ENCODE measurements at regions not wholly inside any gene's neighbourhood (a gene's known extent, or its start where the extent isn't known, plus 50 kb on each side); places are given as distances from the start of the nearest gene placed in this dataset.
"Not testable (repeated sequence)": the region's sequence is repeated elsewhere in the genome, so short reads cannot be mapped to it uniquely, and the experiment has no call there.

DNA sequence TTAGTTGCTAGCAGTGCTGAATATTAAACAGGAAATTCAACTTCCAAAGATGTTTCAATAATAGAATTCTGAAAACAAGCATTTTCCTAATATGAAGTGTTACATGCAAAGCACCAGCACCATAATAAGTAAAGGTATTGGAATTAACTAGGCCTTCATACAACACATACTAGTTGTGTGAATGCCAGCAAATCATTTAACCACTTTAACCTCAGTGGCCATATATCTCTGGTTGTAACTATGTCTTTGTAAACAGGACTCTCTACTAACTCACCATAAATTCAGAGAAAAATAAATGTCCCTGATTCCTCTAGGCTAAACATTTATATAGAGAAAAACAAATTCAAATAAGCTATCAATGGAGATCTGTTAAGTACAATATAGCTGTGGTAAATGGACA is 175.7 kb upstream of the NBPF9 start:
- DNase-seq: not testable (repeated sequence)

DNA sequence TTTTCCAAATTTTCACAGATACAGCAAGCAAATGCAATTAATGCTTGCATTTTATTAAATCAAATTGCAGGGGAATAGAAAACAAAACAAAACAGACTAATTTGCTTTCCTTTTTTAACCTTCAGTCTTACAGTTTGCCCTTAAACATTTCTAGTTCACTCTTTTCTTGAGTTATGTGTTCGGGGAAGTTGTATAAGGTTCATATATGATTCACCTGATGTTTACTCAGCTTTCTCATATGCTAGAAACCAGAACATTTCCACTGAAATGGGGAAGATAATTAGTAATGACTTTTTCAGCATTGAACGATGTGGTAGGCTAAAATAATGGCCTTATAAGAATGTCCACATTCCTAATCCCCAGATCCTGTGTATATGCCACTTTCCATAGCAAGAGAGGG is 176.2 kb upstream of the NBPF9 start:
- not testable (repeated sequence) for DNase-seq

DNA sequence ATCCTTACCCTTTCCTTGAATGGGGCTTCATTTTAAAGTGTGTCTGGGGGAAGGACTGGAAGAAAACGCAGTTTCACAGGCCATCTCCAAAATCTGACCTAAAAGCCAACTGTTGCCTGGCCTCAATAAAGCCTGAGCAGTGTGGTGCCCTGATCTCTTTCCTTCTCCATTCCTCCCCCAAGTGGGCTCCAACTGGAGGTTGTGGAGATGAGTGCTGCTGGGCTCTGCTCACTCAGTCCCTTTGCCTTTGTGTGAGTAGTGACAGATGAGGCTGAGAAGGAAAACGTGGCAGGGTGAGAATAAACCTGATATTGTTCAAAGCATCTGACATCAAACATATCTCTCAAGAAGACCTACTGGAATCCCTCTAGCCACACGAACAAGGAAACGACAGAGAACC is 181.4 kb upstream of the NBPF9 start:
- not testable (repeated sequence) for DNase-seq

DNA sequence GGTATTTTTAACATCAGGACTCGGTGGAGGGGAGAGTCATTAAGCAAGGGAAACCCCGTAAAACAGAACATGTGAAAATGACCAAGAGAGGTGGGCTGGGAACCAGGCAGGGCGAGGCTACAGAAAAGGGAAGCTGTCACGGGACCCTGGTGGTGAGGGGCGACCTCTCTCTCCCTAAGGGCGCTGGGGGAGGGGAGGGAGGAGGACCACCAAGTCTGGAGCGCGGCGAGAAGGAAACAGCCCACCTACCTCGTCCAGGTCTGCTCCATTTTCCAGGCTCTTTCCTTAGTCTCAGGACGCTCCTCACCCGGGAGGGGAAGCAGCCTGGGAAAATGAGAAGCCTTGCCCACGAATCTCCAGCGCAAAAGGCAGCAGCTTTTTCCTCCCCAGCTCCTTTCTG is 181.9 kb upstream of the NBPF9 start:
- DNase-seq: not testable (repeated sequence)

DNA sequence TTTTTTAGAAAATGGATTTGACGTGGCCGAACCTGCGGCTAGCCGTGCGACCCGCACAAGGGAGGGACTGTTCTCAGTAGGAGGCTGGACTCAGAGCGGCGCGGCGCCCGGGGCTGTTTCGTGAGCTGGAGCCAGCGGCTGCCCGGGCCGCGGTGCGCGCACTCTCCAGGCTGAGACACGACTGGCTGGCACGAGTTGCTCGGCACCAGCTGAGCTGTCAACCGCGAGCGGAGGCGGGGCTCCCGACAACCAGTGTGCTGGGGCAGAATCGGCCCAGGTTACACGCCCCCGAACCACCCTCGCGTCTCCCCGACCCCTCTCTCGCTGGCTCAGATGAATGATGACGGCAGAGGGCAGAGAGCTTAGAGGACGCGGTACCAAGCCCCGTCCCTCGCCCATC is 182.3 kb upstream of the NBPF9 start:
- DNase-seq: not testable (repeated sequence)

- not testable (repeated sequence) for DNase-seq
These were observed 185.2 kb upstream of the NBPF9 start for GRCh38 chr1:149288580-149288979.

DNA sequence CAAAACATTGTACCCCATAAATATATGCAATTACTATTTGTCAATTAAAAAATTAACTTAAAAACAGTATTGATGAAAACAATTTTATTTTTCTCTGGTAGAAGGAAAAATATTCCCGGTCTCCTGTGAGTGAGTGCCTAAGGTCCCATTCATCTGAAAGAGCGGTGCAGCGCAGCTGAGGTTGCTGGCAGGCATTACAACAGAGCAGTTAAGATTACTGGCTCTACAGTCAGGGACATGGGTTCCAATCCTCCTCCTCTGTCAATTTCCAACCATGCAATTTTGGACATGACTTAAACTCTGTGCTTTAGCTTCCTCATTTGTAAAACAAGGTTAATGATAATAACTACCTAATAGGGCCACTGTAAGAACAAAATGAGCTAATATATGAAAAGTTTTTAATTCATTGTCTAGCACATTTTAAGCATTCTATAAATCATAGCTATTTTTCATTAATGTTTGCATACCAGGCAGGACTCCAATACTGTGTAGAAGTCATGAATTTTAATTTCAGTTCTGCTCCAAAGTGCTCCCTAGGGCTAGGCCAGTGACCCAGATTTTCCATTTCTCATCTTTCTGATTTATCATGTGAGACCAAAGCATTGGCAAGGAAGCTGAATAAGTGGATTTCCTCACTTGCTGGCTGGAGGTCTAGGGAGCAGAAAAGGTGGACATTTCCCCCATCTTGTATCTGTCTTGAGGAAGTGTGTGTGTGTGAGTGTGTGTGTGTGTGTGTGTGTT is 174.2 kb upstream of the NBPF19 start:
- not testable (repeated sequence) for DNase-seq

DNA sequence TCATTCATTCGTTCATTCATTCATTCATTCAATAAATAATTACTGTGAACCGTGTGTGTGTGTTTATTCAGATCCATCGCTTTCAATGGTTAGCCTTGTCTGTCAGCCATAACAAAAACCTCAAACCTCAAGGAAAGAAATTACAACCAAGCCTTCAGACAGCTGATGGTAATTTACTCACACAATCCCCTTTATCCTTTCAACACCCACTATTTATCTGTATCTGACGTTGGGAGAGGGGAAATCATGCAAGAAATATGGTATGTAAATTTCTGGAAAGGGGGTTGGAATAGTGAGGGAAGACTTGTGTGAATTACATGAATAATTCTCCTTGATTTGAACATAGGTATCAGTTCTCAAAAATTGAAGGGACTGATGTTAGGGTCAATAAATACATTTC is 173.6 kb upstream of the NBPF19 start:
- not testable (repeated sequence) for DNase-seq

- not testable (repeated sequence) for DNase-seq
These were observed 170.0 kb upstream of the NBPF19 start for GRCh38 chr1:149304796-149305195.

GRCh38 chr1:149307640-149308039 is 167.2 kb upstream of the NBPF19 start:
- not testable (repeated sequence) for DNase-seq

GRCh38 chr1:149314921-149315320 is 159.9 kb upstream of the NBPF19 start:
- not testable (repeated sequence) for DNase-seq

DNA sequence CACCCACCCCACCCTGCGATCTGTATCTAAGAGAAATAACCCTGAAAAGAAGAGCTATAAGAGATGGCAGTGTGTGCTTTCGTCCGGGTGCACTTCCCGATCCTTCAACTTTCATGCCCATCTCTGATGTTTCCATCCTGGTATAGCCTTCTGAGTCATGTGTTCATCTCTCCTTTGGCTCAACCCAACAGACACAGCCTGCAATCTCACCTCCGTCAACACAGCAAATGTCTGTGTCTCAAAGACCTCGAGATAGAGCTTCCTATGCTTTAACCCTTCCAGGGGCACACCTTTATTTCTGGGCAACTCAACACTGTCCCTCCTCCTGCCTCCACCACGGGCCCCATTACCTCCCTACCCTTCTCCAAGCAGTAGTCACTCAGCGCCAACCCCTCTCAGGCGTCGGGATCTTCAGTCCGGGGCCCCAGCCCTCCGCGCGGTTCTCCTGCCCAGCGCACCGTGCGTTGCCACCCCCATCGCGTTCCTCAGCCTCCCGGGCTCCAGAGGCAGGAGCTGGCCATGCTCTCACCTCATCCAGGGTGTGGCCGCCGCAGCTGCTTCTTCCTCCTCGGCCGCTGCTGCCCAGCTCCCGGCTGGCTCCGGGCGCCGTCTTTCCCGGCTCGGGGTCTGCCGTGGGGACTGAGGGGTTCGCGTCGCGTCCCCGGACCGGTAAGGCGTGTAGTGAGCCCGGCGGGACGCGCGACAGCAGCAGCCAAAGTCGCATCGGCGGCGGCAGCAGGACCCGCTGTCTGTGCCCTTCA is 153.7 kb upstream of the NBPF19 start:
- DNase-seq: not testable (repeated sequence)

DNA sequence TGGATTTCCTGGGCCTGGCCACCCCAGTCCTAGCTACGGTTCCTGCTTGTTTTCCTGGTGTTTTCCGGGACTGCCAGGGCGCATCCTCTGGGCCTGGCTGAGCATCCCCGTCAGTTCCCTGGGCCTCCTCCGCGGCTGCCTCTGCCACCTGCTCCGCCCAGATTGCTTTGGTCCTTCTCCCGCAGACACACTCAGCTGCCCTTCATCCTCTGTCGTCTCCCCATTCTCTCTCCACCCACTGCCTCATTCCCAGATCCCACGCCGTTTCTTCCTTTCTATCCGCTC is 153.2 kb upstream of the NBPF19 start:
- DNase-seq: not testable (repeated sequence)

DNA sequence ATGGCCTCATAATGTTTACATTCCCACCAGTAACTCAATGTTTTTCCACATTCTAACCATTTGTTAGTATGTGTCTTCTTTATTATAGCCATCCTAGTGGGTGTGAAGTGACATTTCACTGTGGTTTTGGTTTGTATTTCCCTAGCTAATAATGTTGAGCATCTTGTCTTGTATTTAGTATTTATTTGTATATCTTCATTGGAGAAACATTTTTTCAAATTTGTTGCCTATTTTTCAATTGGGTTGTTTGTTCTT is 144.8 kb upstream of the NBPF19 start:
- not testable (repeated sequence) for DNase-seq

- not testable (repeated sequence) for DNase-seq
These were observed 138.8 kb upstream of the NBPF19 start for GRCh38 chr1:149336082-149336481.

GRCh38 chr1:149338221-149338691 is 136.6 kb upstream of the NBPF19 start:
- not testable (repeated sequence) for DNase-seq

DNA sequence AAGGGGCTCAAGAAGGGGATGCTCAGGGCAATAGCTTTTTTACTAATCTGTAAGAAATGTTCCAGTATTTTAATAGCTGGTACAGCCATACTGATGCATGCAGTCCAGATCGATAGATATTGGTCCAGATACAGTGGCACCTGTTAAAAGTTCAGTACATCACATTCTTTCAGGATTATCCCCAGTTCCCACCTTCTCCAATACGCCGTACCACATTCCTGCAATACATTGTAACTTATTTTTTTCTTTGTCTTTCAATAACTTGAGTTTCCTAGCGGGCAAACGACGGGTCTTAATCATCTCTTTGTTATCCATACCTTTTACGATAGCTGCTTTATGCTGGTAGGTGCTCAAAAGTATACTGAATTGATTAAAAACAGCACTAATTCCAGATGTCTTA is 136.1 kb upstream of the NBPF19 start:
- DNase-seq: not testable (repeated sequence)

- DNase-seq: not testable (repeated sequence)
These were observed 125.4 kb upstream of the NBPF19 start for GRCh38 chr1:149349448-149349847.

- not testable (repeated sequence) for DNase-seq
These were observed 122.6 kb upstream of the NBPF19 start for GRCh38 chr1:149352205-149352604.

DNA sequence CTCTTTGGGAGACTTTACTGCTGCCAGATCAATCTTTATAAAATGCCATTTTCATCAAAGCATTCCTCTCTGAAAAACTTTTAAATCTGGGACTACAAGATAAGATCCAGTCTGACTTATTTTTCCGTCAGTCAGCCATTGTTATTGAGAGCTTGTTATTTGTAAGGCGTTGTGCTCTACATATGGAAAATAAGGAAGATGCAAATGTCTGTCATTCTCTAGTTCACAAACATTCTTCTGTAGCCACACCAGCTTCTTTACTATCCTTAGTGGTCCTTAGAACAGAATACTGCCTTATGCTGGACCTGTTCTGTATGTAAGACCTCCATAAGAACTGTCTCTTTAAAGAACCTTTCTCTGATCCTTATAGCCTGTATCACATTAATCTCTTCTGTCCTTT is 120.3 kb upstream of the NBPF19 start:
- DNase-seq: not testable (repeated sequence)

DNA sequence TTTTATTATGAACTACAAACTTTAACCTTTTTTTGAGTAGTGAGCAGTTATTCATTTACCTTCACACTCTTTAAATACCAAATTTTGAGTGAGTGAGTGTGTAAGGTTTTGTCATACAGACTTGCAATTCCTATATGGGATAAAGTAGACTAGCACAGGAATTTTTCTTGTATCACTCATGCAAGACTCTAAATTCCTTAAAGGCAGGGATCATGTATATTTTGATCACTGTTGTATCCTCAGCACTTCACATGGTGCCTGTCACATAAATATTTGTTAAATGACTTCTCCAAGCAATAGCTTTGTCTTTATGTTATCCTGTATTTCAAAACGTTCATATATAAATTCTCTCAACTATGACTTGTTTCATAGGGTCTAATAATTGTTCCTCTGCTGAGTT is 119.1 kb upstream of the NBPF19 start:
- DNase-seq: not testable (repeated sequence)

DNA sequence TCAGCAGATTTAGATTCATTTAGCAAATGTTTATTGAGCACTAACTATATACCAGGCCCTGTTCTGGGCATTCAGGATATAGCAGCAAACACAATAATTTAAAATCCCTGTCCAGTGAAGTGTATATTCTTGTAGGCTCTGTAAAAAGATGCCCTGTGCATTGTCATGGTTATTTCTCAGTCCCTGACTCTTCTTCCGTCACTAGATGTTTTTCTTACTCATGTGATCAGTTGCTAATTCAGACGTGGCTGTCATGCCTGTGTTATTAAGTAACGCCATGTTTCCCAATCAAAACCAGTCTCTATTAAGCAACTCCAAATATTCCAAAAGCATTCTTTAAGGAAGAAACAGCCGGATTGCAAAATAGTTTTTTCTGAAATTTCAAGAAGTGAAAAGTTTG is 118.7 kb upstream of the NBPF19 start:
- DNase-seq: not testable (repeated sequence)

DNA sequence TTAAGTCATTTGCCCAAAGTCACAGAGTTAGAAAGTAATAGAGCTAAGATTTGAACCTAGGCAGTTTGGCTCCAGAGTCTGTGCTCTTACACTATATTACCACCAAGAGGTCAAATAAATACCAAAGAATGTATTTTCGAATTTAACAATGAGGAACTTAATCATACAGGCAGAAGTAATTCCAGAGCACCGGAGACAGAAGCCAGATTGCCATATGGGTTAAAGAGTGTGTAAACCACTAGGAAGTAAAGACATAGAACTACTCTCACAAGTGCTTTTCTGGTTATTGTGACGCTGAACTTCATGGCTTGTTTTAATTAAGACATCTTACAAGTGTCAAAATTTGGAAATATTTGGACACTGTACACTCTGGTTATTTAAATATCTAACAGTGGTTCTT is 114.5 kb upstream of the NBPF19 start:
- DNase-seq: not testable (repeated sequence)

- not testable (repeated sequence) for DNase-seq
These were observed 113.5 kb upstream of the NBPF19 start for GRCh38 chr1:149361310-149361709.

Measured in NCI-H526 (cell line).